Globus pallidus (tissue), 1 donor: ENCODE measurements at regions not wholly inside any gene's neighbourhood (a gene's known extent, or its start where the extent isn't known, plus 50 kb on each side); places are given as distances from the start of the nearest gene placed in this dataset.
"Not testable (repeated sequence)": the region's sequence is repeated elsewhere in the genome, so short reads cannot be mapped to it uniquely, and the experiment has no call there.

Source experiments
- DNase-seq: peaks from one replicate; pipeline ENCODE4 v3.0.0-alpha.2; 2015; ENCODE audit warnings: low spot score

DNA sequence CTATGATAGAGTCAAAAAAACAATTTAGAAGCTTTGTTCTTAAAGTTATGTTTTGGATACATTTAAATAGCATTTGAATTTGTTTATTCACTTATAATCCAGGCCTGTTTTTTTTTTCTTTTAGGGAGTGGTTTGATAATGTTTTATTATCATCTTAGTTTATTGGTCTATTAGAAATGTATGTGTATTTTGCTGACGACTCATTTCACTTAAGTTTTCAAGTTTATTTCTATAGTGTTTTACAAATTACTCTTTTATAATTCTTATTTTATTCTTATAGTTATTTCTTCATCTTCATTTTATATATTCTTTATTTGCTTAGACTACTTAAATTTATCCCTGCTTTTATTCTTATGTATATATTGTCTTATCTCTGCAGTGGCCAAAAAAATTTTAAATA, 804.5 kb downstream of the NR4A2 start:
- DNase-seq = no peak

DNA sequence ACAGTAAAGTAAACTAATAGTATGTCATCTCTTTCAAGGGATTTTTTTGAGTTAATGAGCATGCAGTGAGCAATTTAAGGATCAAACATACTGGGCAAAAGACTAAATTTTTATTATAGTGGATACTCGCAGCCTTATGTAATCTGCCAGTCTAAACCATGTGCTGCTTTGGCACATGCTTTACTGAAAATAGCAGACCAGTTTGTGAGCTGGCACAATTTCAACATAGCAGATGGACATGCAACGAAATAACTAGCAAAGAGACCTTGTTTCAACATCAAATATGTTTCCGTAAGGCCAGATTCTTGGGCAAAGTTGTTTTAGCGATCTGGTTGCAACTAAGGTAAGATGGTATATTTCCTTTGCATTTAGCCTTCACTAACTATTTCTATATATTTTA, 807.3 kb downstream of the NR4A2 start:
- DNase-seq = no peak

DNA sequence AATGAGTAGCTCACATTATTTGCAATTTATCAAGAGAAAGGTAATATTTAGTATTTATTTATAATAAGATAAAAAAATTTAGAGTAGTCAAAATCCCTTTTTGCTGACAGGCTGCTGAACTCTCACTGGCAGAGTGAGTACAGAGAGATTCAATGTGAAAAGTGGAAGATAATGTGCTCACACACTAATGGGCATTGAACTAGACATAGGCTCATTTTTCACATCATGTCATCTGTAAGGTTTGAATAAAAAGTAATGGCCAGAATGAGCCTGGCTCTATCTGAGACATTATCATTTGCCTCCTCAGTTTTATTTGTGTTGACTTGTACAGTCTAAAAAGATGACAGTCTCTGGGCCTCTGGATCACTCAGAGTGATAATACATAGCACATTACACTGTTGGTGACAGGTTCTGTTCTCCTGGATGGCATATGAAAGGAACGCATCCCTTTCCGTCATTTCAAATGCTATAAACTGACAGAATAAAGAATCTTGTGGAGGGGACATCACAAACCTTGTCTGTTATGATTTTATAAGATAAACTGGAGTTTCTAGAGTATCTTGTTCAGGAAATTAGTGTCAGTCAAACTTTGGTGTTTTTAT, 812.9 kb downstream of the NR4A2 start:
- DNase-seq = no peak

DNA sequence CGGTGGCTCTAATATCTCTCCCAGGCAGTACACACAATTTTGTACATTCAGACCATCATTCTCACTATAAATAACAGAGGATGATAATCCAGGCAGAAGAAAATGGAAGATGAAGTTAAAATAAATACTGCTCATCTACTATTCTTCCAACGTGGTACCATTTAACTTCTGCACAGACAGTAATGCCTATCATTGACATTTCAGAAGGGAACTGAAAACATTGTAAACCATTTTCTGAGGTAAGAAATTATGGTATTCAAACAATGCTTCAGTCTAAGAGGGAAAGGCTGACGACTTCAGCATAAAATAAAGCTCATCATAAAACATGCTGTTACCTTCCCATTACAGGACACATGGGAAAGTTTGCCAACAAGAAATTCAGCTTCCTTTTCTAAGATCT, 814.4 kb downstream of the NR4A2 start:
- DNase-seq = no peak

DNA sequence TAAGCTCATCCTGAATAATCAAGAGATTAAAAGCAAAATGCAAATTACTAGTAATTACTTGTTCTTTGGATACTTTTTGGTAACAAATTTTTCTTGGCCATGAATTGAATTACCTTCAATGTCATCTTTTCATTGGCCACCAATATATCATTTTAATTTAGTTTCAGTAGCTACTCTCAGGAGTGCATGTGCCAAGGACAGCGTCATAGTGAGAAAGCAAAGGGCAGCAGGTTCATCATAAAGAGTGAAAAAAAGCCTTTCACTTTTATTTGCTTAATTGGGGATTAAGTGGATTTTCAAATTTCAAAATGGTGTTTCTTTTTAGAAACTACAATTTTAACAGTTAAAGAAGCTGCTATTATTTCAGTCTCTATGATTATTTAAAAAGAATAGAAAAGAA, 815.2 kb downstream of the NR4A2 start:
- no peak for DNase-seq

DNA sequence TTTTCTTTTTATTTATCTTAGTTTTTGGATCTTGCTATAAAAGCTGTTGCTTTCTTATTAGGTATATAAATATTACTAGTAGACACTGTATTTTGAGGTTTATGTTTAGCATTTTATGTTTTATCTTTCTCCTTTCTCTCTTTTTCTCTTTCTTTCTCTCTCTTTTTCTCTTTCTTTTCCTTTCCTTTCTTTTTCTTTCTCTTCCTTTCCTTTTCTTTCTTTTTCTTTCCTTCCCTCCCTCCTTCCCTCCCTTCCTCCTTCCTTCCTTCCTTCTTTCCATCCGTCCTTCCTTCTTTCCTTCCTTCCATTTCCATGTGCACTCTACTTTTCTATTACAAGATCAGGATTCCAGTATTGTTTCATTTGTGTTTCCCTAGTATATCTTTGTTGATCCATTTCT, 814.8 kb downstream of the KCNJ3 start:
- no peak for DNase-seq

DNA sequence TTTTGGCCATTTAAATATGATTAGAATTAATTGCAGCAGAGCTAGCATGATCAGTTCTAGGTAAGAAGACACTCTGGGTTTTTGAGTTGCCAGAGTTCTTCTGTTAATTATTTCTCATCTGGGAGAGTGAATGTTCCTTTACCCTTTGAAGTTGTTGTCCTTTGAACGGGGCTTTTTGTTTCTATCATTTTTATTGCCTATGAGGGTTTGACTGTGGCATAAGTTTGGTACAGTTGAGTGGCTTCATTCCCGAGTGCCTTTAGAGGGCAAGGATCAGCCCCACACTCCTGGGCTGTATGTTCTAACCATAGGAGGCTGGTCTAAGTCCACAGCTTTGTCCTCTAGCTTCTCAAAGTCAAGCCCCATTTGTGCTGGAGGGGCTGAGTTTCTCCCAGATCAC, 804.3 kb downstream of the KCNJ3 start:
- no peak for DNase-seq

DNA sequence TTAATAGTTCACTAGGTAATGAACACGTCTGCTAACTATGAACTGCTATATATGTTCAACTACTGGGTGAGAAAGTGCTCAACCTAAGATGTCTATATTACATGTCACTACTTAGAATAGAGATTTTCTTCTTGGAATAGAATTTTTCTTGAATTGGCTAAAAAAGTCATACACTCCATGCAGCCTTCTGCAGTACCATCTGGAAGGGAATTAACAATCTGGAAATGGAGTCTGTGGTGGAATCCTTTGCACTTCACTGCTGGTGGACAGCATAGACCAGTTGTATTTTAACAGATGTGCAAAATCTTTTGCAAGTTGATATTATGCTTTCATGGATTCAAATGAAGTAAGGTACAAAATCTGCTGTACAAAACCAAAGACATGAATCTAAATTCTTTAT, 799.6 kb downstream of the KCNJ3 start:
- no peak for DNase-seq

DNA sequence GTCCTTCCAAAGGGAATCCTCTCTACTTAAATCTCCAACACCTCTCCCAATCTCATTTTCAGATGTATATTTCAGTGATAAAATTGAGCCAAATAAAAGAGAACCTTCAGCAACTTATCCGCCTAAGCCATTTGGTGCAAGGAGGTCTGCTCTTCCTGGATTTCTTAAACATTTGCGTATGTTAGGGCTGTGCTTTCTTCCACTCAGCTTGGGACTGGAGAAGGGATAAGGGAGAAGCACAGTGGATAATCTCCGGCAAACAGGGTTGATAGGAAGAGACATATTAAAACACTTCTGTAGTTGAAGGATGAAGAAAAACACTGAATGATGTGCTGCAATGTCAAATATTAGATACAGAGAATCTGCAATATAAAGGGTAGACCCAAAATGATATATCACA, 796.2 kb downstream of the KCNJ3 start:
- no peak for DNase-seq

DNA sequence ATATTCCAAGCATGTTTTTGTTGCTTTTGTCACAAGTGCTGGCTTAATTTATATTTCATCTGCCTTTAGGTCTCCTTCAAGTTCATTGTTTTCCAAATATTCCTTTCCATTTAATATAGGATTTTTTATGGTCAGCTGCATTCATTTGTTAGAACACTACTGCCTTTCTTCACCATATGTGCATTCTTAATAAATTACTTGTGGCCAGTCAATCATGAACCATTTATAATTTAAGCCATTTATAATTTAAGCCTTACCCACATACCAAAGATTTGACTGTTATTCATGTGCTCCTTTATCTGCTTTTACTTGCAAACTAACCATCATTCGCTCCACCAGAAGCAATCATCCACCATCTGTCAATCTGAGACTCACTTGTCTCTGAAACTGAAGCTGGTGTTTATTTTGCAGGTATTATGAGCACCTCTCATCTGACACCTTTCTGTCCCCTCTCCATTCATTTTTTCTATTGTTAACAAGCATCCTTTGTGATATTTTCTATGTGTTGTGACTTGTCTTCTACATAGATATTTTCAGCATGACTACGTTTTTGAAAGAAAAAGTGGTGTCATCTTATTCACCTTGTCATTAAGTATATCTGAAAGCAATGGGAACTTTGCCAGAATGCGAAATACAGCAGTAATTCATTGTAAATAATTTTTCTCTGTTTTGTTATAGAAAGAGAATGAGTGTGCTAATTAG, 786.8 kb downstream of the KCNJ3 start:
- DNase-seq = no peak

DNA sequence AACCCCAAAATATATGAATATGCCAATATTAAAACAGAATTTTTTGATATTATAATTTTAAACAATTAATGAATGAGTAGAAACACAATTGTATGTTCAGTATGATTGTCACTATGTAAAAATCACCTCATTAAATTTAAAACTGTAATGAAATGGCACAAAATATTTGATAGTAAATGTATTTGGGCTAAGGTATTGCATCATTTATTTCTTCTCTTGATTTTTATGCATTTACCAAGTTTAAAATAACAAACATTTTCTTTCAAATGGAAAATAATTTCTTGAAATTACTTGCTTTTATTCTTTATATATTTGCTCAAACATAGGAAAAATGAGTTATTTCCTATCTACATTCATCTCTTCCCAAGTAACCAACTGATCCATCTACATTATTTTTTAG, 782.6 kb downstream of the KCNJ3 start:
- DNase-seq = no peak

DNA sequence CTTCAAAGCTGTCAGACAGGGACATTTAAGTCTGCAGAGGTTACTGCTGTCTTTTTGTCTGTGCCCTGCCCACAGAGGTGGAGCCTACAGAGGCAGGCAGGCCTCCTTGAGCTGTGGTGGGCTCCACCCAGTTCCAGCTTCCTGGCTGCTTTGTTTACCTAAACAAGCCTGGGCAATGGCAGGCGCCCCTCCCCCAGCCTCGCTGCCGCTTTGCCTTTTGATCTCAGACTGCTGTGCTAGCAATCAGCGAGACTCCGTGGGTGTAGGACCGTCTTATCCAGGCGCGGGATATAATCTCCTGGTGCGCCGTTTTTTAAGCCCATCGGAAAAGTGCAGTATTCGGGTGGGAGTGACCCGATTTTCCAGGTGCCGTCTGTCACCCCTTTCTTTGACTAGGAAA, 773.5 kb downstream of the KCNJ3 start:
- not testable (repeated sequence) for DNase-seq

DNA sequence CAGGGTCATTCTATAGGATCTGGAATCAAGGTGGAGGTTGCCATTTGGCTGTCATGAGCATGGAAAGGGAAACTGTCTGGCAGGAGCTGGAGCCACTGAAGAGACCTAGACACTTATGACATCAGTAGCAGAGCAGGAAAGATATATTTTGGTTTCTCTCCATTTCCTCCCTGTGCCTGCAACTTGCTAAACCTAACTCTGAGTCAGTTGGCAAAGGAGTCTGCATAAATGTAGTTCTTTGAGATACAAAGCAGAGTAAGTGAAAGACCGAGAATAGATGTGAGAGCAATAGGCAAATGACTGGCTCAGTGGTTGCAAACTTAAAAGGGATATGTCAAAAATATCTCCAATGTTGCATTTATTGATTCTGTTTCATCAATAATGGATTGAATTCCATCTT, 757.7 kb downstream of the KCNJ3 start:
- no peak for DNase-seq

DNA sequence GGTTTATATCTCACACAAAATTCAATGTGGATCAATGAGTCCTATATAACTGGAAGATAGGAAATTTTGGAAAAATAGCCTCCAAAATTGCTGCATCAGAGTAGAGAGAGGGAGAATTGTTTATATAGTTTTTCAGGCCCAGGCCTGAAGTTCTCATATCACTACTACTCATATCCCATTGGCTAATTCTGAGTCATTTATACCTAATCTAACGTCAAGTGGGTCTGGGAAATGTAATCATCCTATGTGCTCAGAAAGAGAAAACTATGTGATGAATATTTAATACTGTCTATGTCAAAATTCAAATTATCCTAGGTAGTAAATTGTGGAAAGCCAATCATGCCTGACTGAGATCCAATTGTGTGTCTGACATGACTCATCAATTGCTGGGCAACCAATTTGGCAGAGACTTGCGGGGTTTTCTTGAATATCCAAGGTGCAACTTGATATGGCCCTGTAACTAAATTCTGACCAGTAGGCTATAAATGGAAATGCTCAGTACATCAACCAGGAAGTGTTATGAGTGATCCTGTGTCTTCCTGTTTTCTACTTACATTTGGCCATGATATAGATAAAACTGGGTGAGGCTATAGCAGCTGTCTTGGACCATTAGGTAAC, 744.4 kb downstream of the KCNJ3 start:
- no peak for DNase-seq

DNA sequence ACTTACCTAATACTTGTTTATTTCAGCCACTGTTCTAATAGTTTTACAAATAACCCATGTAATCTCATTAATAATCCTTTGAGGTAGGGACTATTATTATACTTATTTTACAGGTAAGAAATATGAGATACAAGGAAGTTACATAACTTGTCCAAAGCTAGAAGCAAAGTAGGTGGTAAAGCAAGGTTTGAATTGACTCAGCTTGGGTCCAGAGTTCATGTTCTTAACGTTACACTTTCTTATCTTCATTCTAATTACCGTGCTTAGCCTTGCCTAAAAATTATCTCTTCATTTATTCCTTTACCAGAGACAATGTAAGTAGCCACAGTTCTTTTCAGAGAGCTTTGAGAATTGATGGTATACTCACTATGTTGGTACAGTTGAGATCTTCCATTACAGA, 743.6 kb downstream of the KCNJ3 start:
- no peak for DNase-seq

DNA sequence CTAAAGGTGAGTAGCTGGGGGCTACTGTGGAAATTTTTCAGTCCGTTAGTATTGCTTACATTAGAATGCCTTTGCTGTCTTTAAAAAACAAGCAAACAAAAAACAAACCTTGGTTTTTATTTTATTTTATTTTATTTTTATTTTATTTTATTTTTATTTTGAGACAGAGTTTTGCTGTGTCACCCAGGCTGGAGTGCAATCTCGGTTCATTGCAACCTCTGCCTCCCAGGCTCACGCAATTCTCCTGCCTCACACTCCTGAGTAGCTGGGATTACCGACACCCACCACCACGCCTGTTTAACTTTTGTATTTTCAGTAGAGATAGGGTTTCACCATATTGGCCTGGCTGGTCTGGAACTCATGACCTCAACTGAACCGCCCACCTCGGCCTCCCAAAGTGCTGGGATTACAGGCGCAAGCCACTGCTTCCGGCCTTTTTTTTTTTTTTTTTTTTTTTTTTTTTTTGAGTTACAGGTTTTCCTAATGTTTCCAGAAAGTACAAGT, 732.6 kb downstream of the KCNJ3 start:
- no peak for DNase-seq

DNA sequence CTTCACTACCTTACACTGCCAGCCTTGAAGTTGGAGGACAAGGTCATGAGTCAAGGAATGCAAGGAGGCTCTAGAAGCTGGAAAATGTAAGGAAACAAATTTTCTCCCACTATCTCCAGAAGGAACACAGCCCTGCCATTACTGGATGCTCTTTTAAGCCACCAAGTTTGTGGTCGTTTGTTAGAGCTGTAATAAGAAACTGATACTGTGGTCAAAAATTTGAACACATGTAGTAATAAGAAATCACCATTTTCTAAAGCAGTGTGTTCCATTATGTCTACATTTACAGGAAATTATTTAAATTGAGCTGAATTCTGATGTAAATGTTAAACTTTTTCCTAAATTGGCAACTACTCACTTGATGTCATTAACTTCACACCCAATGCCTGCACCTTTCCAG, 729.0 kb downstream of the KCNJ3 start:
- DNase-seq = no peak

DNA sequence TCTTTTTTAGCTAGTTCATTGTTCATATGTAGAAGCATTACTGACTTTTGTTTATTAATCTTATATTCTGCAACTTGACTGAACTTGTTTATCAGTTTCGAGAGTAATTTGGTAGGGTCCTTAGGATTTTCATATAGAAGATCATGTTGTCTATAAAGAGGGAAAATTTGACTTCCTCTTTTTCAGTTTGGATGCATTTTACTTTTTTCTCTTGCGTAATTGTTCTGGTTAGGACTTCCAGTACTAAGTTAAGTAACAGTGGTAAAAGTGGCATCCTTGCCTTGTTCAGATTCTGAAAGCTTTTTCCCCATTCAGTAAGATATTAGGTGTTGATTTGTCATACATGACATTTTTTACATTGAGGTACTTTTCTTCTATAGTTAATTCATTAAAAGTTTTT, 726.0 kb downstream of the KCNJ3 start:
- DNase-seq = no peak

DNA sequence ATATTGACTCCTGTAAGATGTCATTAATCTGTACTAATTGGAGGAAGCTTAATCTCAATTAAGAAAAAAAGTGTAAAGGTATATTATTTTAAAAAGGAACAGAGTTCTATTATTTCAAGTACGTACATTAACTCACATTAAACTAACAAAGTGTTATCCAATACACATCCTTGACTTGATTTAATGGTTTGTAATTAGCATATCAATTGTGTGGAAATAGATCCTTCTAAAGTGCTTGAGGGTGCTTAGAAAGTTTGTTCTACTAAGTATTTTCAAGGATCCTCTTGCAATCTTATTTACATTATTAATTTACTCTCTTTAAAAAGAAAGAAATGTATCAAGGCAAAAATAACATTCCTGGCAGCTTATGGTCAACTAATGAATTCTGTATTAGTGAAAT, 720.3 kb downstream of the KCNJ3 start:
- DNase-seq = no peak

DNA sequence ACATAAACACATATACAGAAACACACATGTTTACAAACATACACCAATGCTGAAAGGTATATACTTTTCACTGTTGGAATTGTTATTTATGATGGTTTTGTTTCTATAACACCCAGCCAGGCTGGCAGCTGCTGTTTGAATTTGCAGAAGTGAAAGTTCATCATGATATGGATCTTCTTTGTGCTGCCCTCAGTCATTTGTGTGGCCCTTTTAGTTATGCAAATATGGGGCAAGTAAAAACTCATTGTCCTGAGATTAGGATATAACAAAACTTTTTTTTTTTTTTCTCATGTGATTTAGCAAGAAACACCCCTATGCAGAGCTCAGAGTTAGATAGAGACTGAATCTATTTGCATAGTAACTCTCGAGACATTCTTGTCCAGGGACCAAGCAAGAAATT, 714.1 kb downstream of the KCNJ3 start:
- no peak for DNase-seq

DNA sequence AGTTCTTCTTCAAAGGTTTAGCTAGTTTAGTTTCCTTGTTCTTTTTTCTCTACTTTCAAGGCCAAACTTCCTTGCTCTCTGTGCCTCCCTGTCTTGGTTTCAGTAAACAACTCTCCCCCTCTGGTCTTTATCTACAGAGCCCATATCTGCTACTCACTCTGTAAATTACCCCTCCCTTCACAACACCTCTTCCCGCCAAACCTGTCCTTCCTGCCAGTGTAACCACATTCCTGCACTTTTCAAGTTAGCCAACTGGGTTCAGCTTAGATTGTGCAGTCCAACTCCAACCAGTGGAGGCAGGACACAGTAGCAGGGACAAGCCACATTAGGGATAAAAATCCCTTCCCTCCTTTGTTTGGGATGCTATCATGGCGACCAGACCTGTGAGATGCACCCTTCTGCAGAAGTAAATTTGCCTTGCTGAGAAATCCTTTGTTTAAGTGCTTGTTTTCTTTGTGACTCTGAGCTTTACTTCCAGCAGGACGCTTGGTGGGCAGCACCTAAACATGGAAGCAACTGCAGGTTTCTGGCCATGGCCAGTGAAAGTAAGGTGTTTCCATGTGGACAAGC, 706.0 kb downstream of the KCNJ3 start:
- DNase-seq = no peak

DNA sequence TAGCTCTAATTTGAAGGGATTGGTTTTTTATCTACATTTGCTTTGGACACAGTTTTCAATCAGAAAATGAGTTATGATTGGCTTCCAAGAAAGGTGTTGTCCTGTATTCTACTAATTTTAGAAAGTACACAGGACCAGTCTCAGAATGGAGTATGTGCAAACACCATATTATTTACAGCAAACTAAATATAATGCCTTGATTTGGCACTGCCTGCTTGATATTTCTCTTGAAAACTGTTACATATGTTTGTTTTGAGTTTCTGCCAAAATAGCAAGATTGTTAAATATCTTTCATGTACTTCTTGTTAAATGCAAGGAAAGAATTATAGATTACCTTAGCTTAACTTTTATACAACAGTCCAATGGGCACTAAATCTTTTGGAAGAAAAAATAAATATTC, 694.9 kb downstream of the KCNJ3 start:
- DNase-seq = no peak

DNA sequence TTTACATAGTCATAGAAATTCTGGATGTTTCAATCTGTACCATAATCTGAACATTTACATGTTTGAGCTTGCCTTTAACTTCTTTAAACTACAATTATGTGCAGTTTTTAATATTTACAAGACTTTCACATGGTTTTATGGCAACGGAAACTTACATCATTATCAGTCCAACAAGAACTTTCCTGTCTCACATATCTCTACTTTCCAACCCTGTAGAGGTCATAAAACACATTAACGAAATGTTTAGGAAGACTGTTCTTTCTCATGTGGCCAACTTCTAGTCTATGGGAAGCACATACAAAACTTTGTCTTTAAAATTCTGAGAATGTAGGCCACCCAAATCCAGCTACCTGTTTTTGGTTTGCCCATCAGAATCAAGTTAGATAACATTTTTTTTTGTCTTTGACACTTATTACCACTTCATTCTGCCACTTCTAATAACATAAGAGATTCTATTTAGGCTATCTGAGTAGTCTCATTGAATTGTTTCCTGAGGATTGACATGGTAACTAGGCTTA, 693.2 kb downstream of the KCNJ3 start:
- no peak for DNase-seq
